HCT116 (cell line): ENCODE measurements at regions not wholly inside any gene's neighbourhood (a gene's known extent, or its start where the extent isn't known, plus 50 kb on each side); places are given as distances from the start of the nearest gene placed in this dataset.

Source experiments
- ATAC-seq: fragments of 200-7000 bp; cut with Tn5 transposase; 2 replicates; pipeline ENCODE4 v1.9.1; 2020; ENCODE audit warnings: mild to moderate bottlenecking, moderate library complexity
- BruUV-seq: library from RNA; stranded (reverse); fragments of 400-500 nt; replicated peaks from 2 replicates; lab custom pipeline; 2021; lab: Mats Ljungman, UMichigan
- CTCF ChIA-PET: fragments of 300-600 bp; sonication (Branson Sonifier 250); formaldehyde crosslinking; loops from one replicate; lab custom pipeline; 2021; ENCODE audit warnings: antibody characterized with exemption; lab: Charles Lee
- POLR2A ChIA-PET: fragments of 300-600, 350-600 bp; sonication (Branson Sonifier 250); formaldehyde crosslinking; loops from one replicate; lab custom pipeline; 2021; ENCODE audit warnings: antibody characterized with exemption; lab: Charles Lee
- RAD21 ChIA-PET, 2 experiments: fragments of 300-600 bp; sonication (Branson Sonifier 250); formaldehyde crosslinking; loops; one replicate each; lab custom pipeline; 2023; ENCODE audit warnings: low total read pairs in 2 of 2; ENCODE audit not compliant: uncharacterized antibody in 2 of 2, unreplicated experiment in 2 of 2, low non-redundant PET in 1 of 2; lab: Charles Lee
- DNase-seq: peaks from one replicate; pipeline ENCODE4 v3.0.0-alpha.2; 2010; ENCODE audit warnings: low read depth, low spot score
- H2AFZ ChIP-seq: fragments of 200-600 bp; shearing (Covaris generic), sonication (generic); 2 replicates; pipeline ENCODE4 v1.6.1; 2017; ENCODE audit warnings: low read depth, mixed run types, mixed read lengths, antibody characterized with exemption, low read length; ENCODE audit not compliant: poor library complexity, severe bottlenecking
- H3K27ac ChIP-seq: 2 replicates; pipeline ENCODE4 v1.5.1; 2012; ENCODE audit warnings: low read depth, low read length
- H3K27me3 ChIP-seq: fragments of 200-600 bp; sonication (generic); 2 replicates; pipeline ENCODE4 v1.6.1; 2016; ENCODE audit warnings: mixed run types, low read length, mixed read lengths; ENCODE audit not compliant: insufficient read depth
- H3K36me3 ChIP-seq, 2 experiments: fragments of 200-500 bp in 1 of 2; fragments of 200-600 bp in 1 of 2; sonication (Bioruptor generic) in 1 of 2; sonication (generic) in 1 of 2; 2 replicates each; pipeline versions ENCODE4 v1.5.1 to v1.6.1; 2014 to 2016; ENCODE audit warnings: low read length in 2 of 2, inconsistent platforms in 1 of 2, mixed read lengths in 1 of 2, mixed run types in 1 of 2; ENCODE audit not compliant: insufficient read depth in 2 of 2, control insufficient read depth in 1 of 2
- H3K4me1 ChIP-seq, 2 experiments: fragments of 200-600 bp in 1 of 2; sonication (generic) in 1 of 2; 2 replicates each; pipeline versions ENCODE4 v1.5.1 to v1.6.1; 2012 to 2017; ENCODE audit warnings: low read length in 2 of 2, inconsistent platforms in 1 of 2, mild to moderate bottlenecking in 1 of 2, mixed read lengths in 1 of 2, mixed run types in 1 of 2, moderate library complexity in 1 of 2; ENCODE audit not compliant: insufficient read depth in 2 of 2, control insufficient read depth in 1 of 2
- H3K4me2 ChIP-seq: fragments of 200-600 bp; sonication (generic); 2 replicates; pipeline ENCODE4 v1.6.1; 2017; ENCODE audit warnings: mixed run types, low read length, mixed read lengths
- H3K4me3 ChIP-seq, 2 experiments: fragments of 200-600 bp in 1 of 2; sonication (generic) in 1 of 2; replicated peaks in 1 of 2; 2 replicates each; pipeline ENCODE4 v1.5.1; 2011 to 2016; ENCODE audit warnings: low read length in 2 of 2, control low read depth in 1 of 2, low read depth in 1 of 2, mild to moderate bottlenecking in 1 of 2, mixed read lengths in 1 of 2, mixed run types in 1 of 2
- H3K79me2 ChIP-seq: fragments of 200-600 bp; sonication (generic); 2 replicates; pipeline ENCODE4 v1.6.1; 2017; ENCODE audit warnings: mild to moderate bottlenecking, mixed run types, low read length, moderate library complexity, mixed read lengths; ENCODE audit not compliant: insufficient read depth
- H3K9ac ChIP-seq: fragments of 200-600 bp; sonication (generic); 2 replicates; pipeline ENCODE4 v1.6.1; 2016; ENCODE audit warnings: low read length, mixed read lengths
- H3K9me2 ChIP-seq: fragments of 200-600 bp; sonication (generic), shearing (Covaris generic); 2 replicates; pipeline ENCODE4 v1.6.1; 2017; ENCODE audit warnings: mixed run types, mild to moderate bottlenecking, moderate library complexity; ENCODE audit not compliant: insufficient read depth
- H3K9me3 ChIP-seq, 2 experiments: fragments of 200-500 bp in 1 of 2; fragments of 200-600 bp in 1 of 2; sonication (Bioruptor generic) in 1 of 2; sonication (generic) in 1 of 2; 2 replicates each; pipeline ENCODE4 v1.6.1; 2014 to 2017; ENCODE audit warnings: low read length in 2 of 2, mixed read lengths in 2 of 2, inconsistent platforms in 1 of 2, low read depth in 1 of 2, mild to moderate bottlenecking in 1 of 2, mixed run types in 1 of 2, moderate library complexity in 1 of 2; ENCODE audit not compliant: control insufficient read depth in 1 of 2, insufficient read depth in 1 of 2
- H4K20me1 ChIP-seq: fragments of 200-600 bp; sonication (generic), shearing (Covaris generic); 2 replicates; pipeline ENCODE4 v1.6.1; 2017; ENCODE audit warnings: mixed run types, mild to moderate bottlenecking, moderate library complexity; ENCODE audit not compliant: insufficient read depth
- CBX3 ChIP-seq: IDR thresholded peaks from 2 replicates; pipeline ENCODE4 v1.6.1; 2012; ENCODE audit warnings: low read depth
- CEBPB ChIP-seq: IDR thresholded peaks from 2 replicates; pipeline ENCODE4 v1.6.1; 2012; ENCODE audit warnings: low read depth
- EGR1 ChIP-seq: IDR thresholded peaks from 2 replicates; pipeline ENCODE4 v1.6.1; 2012; ENCODE audit warnings: low read depth
- ELF1 ChIP-seq: IDR thresholded peaks from 2 replicates; pipeline ENCODE4 v1.6.1; 2012; ENCODE audit warnings: low read depth, borderline replicate concordance
- EZH2 ChIP-seq: fragments of 200-600 bp; sonication (generic); IDR thresholded peaks from 2 replicates; pipeline ENCODE4 v1.6.1; 2017; ENCODE audit warnings: antibody characterized with exemption, mixed run types
- EZH2phosphoT487 ChIP-seq: fragments of 200-600 bp; IDR thresholded peaks from 2 replicates; pipeline ENCODE4 v1.6.1; 2018; ENCODE audit warnings: antibody characterized with exemption, borderline replicate concordance
- JUND ChIP-seq: IDR thresholded peaks from 2 replicates; pipeline ENCODE4 v1.6.1; 2012
- POLR2A ChIP-seq: IDR thresholded peaks from 2 replicates; pipeline ENCODE4 v1.7.0; 2011; ENCODE audit warnings: borderline replicate concordance; ENCODE audit not compliant: insufficient read depth, insufficient read length; ENCODE audit errors: extremely low read depth
- RAD21 ChIP-seq: IDR thresholded peaks from 2 replicates; pipeline ENCODE4 v1.6.1; 2012; ENCODE audit warnings: low read depth, mild to moderate bottlenecking
- REST ChIP-seq: IDR thresholded peaks from 2 replicates; pipeline ENCODE4 v1.6.1; 2012; ENCODE audit warnings: low read depth
- SIN3A ChIP-seq: IDR thresholded peaks from 2 replicates; pipeline ENCODE4 v1.6.1; 2012; ENCODE audit warnings: low read depth
- SP1 ChIP-seq: IDR thresholded peaks from 2 replicates; pipeline ENCODE4 v1.6.1; 2012; ENCODE audit warnings: low read depth
- TCF7L2 ChIP-seq: IDR thresholded peaks from 2 replicates; pipeline ENCODE4 v1.7.0; 2011; ENCODE audit warnings: borderline replicate concordance, inconsistent platforms; ENCODE audit not compliant: insufficient read depth, insufficient read length; ENCODE audit errors: extremely low read depth
- ZFX ChIP-seq: fragments of 450-650 bp; IDR thresholded peaks from 2 replicates; pipeline ENCODE4 v1.6.1; 2017
- ZNF274 ChIP-seq: fragments of 200-500 bp; sonication (Bioruptor generic); IDR thresholded peaks from 2 replicates; pipeline ENCODE4 v1.6.1; 2014; ENCODE audit warnings: mild to moderate bottlenecking, low read depth, low read length, inconsistent platforms
- intact Hi-C: fragments of 100-400 bp; cut with micrococcal nuclease; formaldehyde crosslinking; loops from 2 replicates; pipeline ENCODE4 v1.10.0; 2022
- TF ChIP-seq, protein P1 (sequence below): IDR thresholded peaks from 2 replicates; pipeline ENCODE4 v1.6.1; 2011; ENCODE audit warnings: mild to moderate bottlenecking, low read length, moderate library complexity; ENCODE audit not compliant: insufficient replicate concordance; ENCODE audit errors: extremely low read depth
- TF ChIP-seq, protein P2 (sequence below): IDR thresholded peaks from 2 replicates; pipeline ENCODE4 v1.6.1; 2012
- TF ChIP-seq, protein P3 (sequence below), 3 experiments: fragments of 200-600 bp in 1 of 3; sonication (generic) in 1 of 3; IDR thresholded peaks in 2 of 3; conservative IDR thresholded peaks in 1 of 3; 2 replicates each; pipeline ENCODE4 v1.5.1; 2012 to 2017; ENCODE audit warnings: low read depth in 2 of 3, low read length in 2 of 3, antibody characterized with exemption in 1 of 3, borderline replicate concordance in 1 of 3, control low read depth in 1 of 3, mild to moderate bottlenecking in 1 of 3, mixed read lengths in 1 of 3, mixed run types in 1 of 3, moderate library complexity in 1 of 3; ENCODE audit not compliant: insufficient read depth in 1 of 3
- TF ChIP-seq, protein P4 (sequence below): IDR thresholded peaks from 2 replicates; pipeline ENCODE4 v1.6.1; 2012

- ChIA-PET POLR2A (no interaction called here), CTCF (no interaction called here)
- intact Hi-C loops, result no loop called here
These were observed 200.4 kb downstream of the FOXD2 start for GRCh38 chr1:47638240-47638639.

More at GRCh38 chr1:47638240-47638639, 200.4 kb downstream of the FOXD2 start:
- ATAC-seq (no peak), DNase-seq (no peak)
- Histone ChIP-seq H3K4me3 (no peak overlapping the region), H3K9me2 (no peaks in the 10 kb centered on the region), H3K4me2 (no peak overlapping the region), H3K4me1 (no peaks in the 10 kb centered on the region), H3K79me2 (no peaks in the 10 kb centered on the region), H3K9me3 (no peaks in the 10 kb centered on the region), H2AFZ (no peak overlapping the region), H3K27ac (no peak overlapping the region), H4K20me1 (no peaks in the 10 kb centered on the region), H3K36me3 (no peaks in the 10 kb centered on the region), H3K9ac (no peak overlapping the region), H3K27me3 (peaks cover 9% of the 10 kb centered on the region; the same call in 1 of the 2 replicates)
- no TSS peak for BruUV-seq
- RAD21 ChIA-PET, result no interaction called here
- TF ChIP-seq, protein P1, sequence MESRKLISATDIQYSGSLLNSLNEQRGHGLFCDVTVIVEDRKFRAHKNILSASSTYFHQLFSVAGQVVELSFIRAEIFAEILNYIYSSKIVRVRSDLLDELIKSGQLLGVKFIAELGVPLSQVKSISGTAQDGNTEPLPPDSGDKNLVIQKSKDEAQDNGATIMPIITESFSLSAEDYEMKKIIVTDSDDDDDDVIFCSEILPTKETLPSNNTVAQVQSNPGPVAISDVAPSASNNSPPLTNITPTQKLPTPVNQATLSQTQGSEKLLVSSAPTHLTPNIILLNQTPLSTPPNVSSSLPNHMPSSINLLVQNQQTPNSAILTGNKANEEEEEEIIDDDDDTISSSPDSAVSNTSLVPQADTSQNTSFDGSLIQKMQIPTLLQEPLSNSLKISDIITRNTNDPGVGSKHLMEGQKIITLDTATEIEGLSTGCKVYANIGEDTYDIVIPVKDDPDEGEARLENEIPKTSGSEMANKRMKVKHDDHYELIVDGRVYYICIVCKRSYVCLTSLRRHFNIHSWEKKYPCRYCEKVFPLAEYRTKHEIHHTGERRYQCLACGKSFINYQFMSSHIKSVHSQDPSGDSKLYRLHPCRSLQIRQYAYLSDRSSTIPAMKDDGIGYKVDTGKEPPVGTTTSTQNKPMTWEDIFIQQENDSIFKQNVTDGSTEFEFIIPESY, result no peak
- TF ChIP-seq TCF7L2 (no peak), REST (no peak), EZH2 (no peak), SP1 (no peak), CBX3 (no peak), EGR1 (no peak), EZH2phosphoT487 (no peak), SIN3A (no peak), RAD21 (no peak), POLR2A (no peak), ZNF274 (no peak), ZFX (no peak), ELF1 (no peak), CEBPB (no peak), JUND (no peak)
- TF ChIP-seq, protein P2, sequence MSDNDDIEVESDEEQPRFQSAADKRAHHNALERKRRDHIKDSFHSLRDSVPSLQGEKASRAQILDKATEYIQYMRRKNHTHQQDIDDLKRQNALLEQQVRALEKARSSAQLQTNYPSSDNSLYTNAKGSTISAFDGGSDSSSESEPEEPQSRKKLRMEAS, result no peak
- TF ChIP-seq, protein P3, sequence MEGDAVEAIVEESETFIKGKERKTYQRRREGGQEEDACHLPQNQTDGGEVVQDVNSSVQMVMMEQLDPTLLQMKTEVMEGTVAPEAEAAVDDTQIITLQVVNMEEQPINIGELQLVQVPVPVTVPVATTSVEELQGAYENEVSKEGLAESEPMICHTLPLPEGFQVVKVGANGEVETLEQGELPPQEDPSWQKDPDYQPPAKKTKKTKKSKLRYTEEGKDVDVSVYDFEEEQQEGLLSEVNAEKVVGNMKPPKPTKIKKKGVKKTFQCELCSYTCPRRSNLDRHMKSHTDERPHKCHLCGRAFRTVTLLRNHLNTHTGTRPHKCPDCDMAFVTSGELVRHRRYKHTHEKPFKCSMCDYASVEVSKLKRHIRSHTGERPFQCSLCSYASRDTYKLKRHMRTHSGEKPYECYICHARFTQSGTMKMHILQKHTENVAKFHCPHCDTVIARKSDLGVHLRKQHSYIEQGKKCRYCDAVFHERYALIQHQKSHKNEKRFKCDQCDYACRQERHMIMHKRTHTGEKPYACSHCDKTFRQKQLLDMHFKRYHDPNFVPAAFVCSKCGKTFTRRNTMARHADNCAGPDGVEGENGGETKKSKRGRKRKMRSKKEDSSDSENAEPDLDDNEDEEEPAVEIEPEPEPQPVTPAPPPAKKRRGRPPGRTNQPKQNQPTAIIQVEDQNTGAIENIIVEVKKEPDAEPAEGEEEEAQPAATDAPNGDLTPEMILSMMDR (IDR thresholded peaks at IDR 0.05 in 2 of 3, conservative IDR thresholded peaks at IDR 0.05 in 1 of 3; ENCODE audit: borderline replicate concordance in 1 of 3, insufficient read depth in 1 of 3, low read depth in 2 of 3, low read length in 2 of 3), result no peak
- TF ChIP-seq, protein P4, sequence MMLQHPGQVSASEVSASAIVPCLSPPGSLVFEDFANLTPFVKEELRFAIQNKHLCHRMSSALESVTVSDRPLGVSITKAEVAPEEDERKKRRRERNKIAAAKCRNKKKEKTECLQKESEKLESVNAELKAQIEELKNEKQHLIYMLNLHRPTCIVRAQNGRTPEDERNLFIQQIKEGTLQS, result no peak
